PC-3 (cell line): ENCODE measurements at regions not wholly inside any gene's neighbourhood (a gene's known extent, or its start where the extent isn't known, plus 50 kb on each side); places are given as distances from the start of the nearest gene placed in this dataset.
"Not testable (repeated sequence)": the region's sequence is repeated elsewhere in the genome, so short reads cannot be mapped to it uniquely, and the experiment has no call there.

ENCODE experiments used
- ATAC-seq: fragments of 200-7000 bp; cut with Tn5 transposase; 2 replicates; pipeline ENCODE4 v1.9.1; 2020; ENCODE audit warnings: mild to moderate bottlenecking, moderate library complexity
- BruUV-seq: library from RNA; stranded (reverse); fragments of 400-500 nt; replicated peaks from 2 replicates; lab custom pipeline; 2021; lab: Mats Ljungman, UMichigan
- CTCF ChIA-PET: fragments of 300-600 bp; sonication (Branson Sonifier 250); formaldehyde crosslinking; loops from one replicate; lab custom pipeline; 2022; ENCODE audit warnings: antibody characterized with exemption; lab: Charles Lee
- POLR2A ChIA-PET: fragments of 300-600 bp; sonication (Branson Sonifier 250); formaldehyde crosslinking; loops from one replicate; lab custom pipeline; 2022; ENCODE audit warnings: antibody characterized with exemption; ENCODE audit not compliant: unreplicated experiment; lab: Charles Lee
- DNase-seq: peaks from one replicate; pipeline ENCODE4 v3.0.0-alpha.2; 2015
- H2AFZ ChIP-seq: fragments of 300-600 bp; sonication (generic); 2 replicates; pipeline ENCODE4 v1.6.0; 2016; ENCODE audit warnings: antibody characterized with exemption, low read length
- H3F3A ChIP-seq: fragments of 300-600 bp; sonication (generic); one replicate; pipeline ENCODE4 v1.6.0; 2017; ENCODE audit warnings: antibody characterized with exemption, low read length, control low read depth, mild to moderate bottlenecking; ENCODE audit not compliant: unreplicated experiment
- H3K27ac ChIP-seq: fragments of 300-600 bp; sonication (generic); 2 replicates; pipeline ENCODE4 v1.5.1; 2016; ENCODE audit warnings: mild to moderate bottlenecking, low read length
- H3K27me3 ChIP-seq: fragments of 300-600 bp; sonication (generic); 2 replicates; pipeline ENCODE4 v1.6.1; 2016; ENCODE audit warnings: low read length, mixed read lengths
- H3K36me3 ChIP-seq: fragments of 300-600 bp; sonication (generic); 2 replicates; pipeline ENCODE4 v1.6.1; 2016; ENCODE audit warnings: low read depth, mixed run types, low read length, mixed read lengths
- H3K4me1 ChIP-seq: fragments of 300-600 bp; sonication (generic); 2 replicates; pipeline ENCODE4 v1.5.1; 2016; ENCODE audit warnings: low read length; ENCODE audit not compliant: insufficient read depth
- H3K4me2 ChIP-seq: fragments of 300-600 bp; sonication (generic); 2 replicates; pipeline ENCODE4 v1.6.0; 2016; ENCODE audit warnings: low read length
- H3K4me3 ChIP-seq: fragments of 300-600 bp; sonication (generic); 2 replicates; pipeline ENCODE4 v1.5.1; 2016; ENCODE audit warnings: mild to moderate bottlenecking, low read length, mixed read lengths
- H3K79me2 ChIP-seq: fragments of 300-600 bp; sonication (generic); 2 replicates; pipeline ENCODE4 v1.6.1; 2017; ENCODE audit warnings: low read length, mixed read lengths
- H3K9ac ChIP-seq: fragments of 300-600 bp; sonication (generic); 2 replicates; pipeline ENCODE4 v1.6.0; 2016; ENCODE audit warnings: mild to moderate bottlenecking, low read length
- H3K9me2 ChIP-seq: fragments of 300-600 bp; sonication (generic); replicated peaks from 2 replicates; pipeline ENCODE4 v1.6.1; 2016; ENCODE audit warnings: mixed run types, low read length, mixed read lengths
- H3K9me3 ChIP-seq: fragments of 300-600 bp; sonication (generic); 2 replicates; pipeline ENCODE4 v1.6.1; 2016; ENCODE audit warnings: low read length, mixed read lengths
- H4K20me1 ChIP-seq: fragments of 300-600 bp; sonication (generic); 2 replicates; pipeline ENCODE4 v1.6.1; 2016; ENCODE audit warnings: low read length, mixed read lengths
- CTCF ChIP-seq: fragments of 300-600 bp; sonication (generic); conservative IDR thresholded peaks from 2 replicates; pipeline ENCODE4 v1.5.1; 2017; ENCODE audit warnings: antibody characterized with exemption, low read depth, mild to moderate bottlenecking, low read length
- EZH2 ChIP-seq: fragments of 300-600 bp; sonication (generic); IDR thresholded peaks from one replicate; pipeline ENCODE4 v1.6.1; 2017; ENCODE audit warnings: antibody characterized with exemption, mild to moderate bottlenecking, low read length; ENCODE audit not compliant: unreplicated experiment
- EZH2phosphoT487 ChIP-seq: fragments of 300-600 bp; sonication (generic); IDR thresholded peaks from 2 replicates; pipeline ENCODE4 v1.6.1; 2018; ENCODE audit warnings: mild to moderate bottlenecking, antibody characterized with exemption, low read length, borderline replicate concordance
- intact Hi-C: fragments of 100-400 bp; cut with micrococcal nuclease; formaldehyde crosslinking; loops from 2 replicates; pipeline ENCODE4 v1.9.0; 2023

- ChIA-PET CTCF (no interaction called here), POLR2A (no interaction called here)
- Histone ChIP-seq H3K9ac (no peak overlapping the region), H4K20me1 (no peaks in the 10 kb centered on the region), H3K79me2 (no peaks in the 10 kb centered on the region), H2AFZ (no peak overlapping the region), H3K36me3 (no peaks in the 10 kb centered on the region), H3K27ac (no peak overlapping the region), H3F3A (no peaks in the 10 kb centered on the region), H3K9me2 (no peaks in the 10 kb centered on the region), H3K4me1 (no peaks in the 10 kb centered on the region), H3K27me3 (no peaks in the 10 kb centered on the region), H3K4me3 (no peak overlapping the region), H3K4me2 (no peak overlapping the region), H3K9me3 (no peaks in the 10 kb centered on the region)
- DNase-seq (no peak), ATAC-seq (no peak)
- no TSS peak for BruUV-seq
- TF ChIP-seq EZH2, result no peak
- no peak for TF ChIP-seq EZH2phosphoT487
- no peak for TF ChIP-seq CTCF
- intact Hi-C loops, result no loop called here
Measured at GRCh38 chr4:163736876-163737275, 242.4 kb downstream of the TMA16 start.

GRCh38 chr4:163737846-163738245, 243.4 kb downstream of the TMA16 start:
- POLR2A ChIA-PET, intact Hi-C loops, H3K36me3 ChIP-seq: not testable (repeated sequence)

GRCh38 chr4:163738521-163738920, 244.0 kb downstream of the TMA16 start:
- Histone ChIP-seq H2AFZ (no peak overlapping the region), H3F3A (no peaks in the 10 kb centered on the region), H3K9me2 (no peaks in the 10 kb centered on the region), H3K9ac (no peak overlapping the region), H3K4me1 (no peaks in the 10 kb centered on the region), H3K4me2 (no peak overlapping the region), H3K27ac (no peak overlapping the region), H4K20me1 (no peaks in the 10 kb centered on the region), H3K36me3 (no peaks in the 10 kb centered on the region), H3K4me3 (no peak overlapping the region), H3K79me2 (no peaks in the 10 kb centered on the region), H3K27me3 (no peaks in the 10 kb centered on the region), H3K9me3 (no peaks in the 10 kb centered on the region)
- no TSS peak for BruUV-seq
- DNase-seq (no peak), ATAC-seq (no peak)
- ChIA-PET CTCF (no interaction called here), POLR2A (no interaction called here)
- intact Hi-C loops, result no loop called here
- no peak for TF ChIP-seq EZH2
- no peak for TF ChIP-seq EZH2phosphoT487

More at GRCh38 chr4:163737846-163738245, 243.4 kb downstream of the TMA16 start:
- H3K9me3 ChIP-seq, DNase-seq, H3K27ac ChIP-seq, H2AFZ ChIP-seq, H3K9ac ChIP-seq, H4K20me1 ChIP-seq, H3K79me2 ChIP-seq, H3F3A ChIP-seq, H3K4me2 ChIP-seq, H3K4me1 ChIP-seq, H3K4me3 ChIP-seq, H3K27me3 ChIP-seq, H3K9me2 ChIP-seq, CTCF ChIA-PET, ATAC-seq, BruUV-seq: not testable (repeated sequence)

GRCh38 chr4:163744861-163745260, 250.4 kb downstream of the TMA16 start:
- TF ChIP-seq CTCF (no peak), EZH2 (no peak), EZH2phosphoT487 (no peak)
- Histone ChIP-seq H3K4me2 (no peak overlapping the region), H3K79me2 (no peaks in the 10 kb centered on the region), H3K9me2 (no peaks in the 10 kb centered on the region), H3K27ac (no peak overlapping the region), H2AFZ (no peak overlapping the region), H4K20me1 (no peaks in the 10 kb centered on the region), H3K36me3 (no peaks in the 10 kb centered on the region), H3K27me3 (no peaks in the 10 kb centered on the region), H3K9me3 (no peaks in the 10 kb centered on the region), H3K9ac (no peak overlapping the region), H3K4me3 (no peak overlapping the region), H3F3A (no peaks in the 10 kb centered on the region), H3K4me1 (no peaks in the 10 kb centered on the region)
- ATAC-seq (no peak), DNase-seq (no peak)
- BruUV-seq, result no TSS peak
- POLR2A ChIA-PET, result no interaction called here
- CTCF ChIA-PET, result interaction anchor here (0.6 to 0.7 kb wide), 2 partner anchors 19 to 188 kb away, joined by 4 to 5 read pairs; no protein-coding TSS in a partner anchor
- intact Hi-C loops, result no loop called here
